ENCODE measurements at regions not wholly inside any gene's neighbourhood (a gene's known extent, or its start where the extent isn't known, plus 50 kb on each side); places are given as distances from the start of the nearest gene placed in this dataset.

GRCh38 chr3:59442046-59442445, 392.2 kb upstream of the CFAP20DC start:
- no peak for DNase-seq

GRCh38 chr3:59440285-59441028, 390.6 kb upstream of the CFAP20DC start:
- no peak for DNase-seq

- no peak for DNase-seq
Observed at GRCh38 chr3:59438492-59438891, 388.7 kb upstream of the CFAP20DC start.

- DNase-seq: no peak
Observed at GRCh38 chr3:59436164-59436958, 386.5 kb upstream of the CFAP20DC start.

GRCh38 chr3:59433546-59433945, 383.7 kb upstream of the CFAP20DC start:
- DNase-seq: no peak

- no peak for DNase-seq
Observed at GRCh38 chr3:59432665-59433064, 382.8 kb upstream of the CFAP20DC start.

- no peak for DNase-seq
Observed at GRCh38 chr3:59430341-59430740, 380.5 kb upstream of the CFAP20DC start.

- DNase-seq: no peak
Observed at GRCh38 chr3:59429198-59429597, 379.4 kb upstream of the CFAP20DC start.

- no peak for DNase-seq
Observed at GRCh38 chr3:59426821-59427565, 377.2 kb upstream of the CFAP20DC start.

GRCh38 chr3:59425942-59426341, 376.1 kb upstream of the CFAP20DC start:
- DNase-seq: no peak

- no peak for DNase-seq
Observed at GRCh38 chr3:59425371-59425770, 375.5 kb upstream of the CFAP20DC start.

- no peak for DNase-seq
Observed at GRCh38 chr3:59424268-59425010, 374.6 kb upstream of the CFAP20DC start.

- DNase-seq: no peak
Observed at GRCh38 chr3:59423707-59424106, 373.9 kb upstream of the CFAP20DC start.

GRCh38 chr3:59422312-59422711, 372.5 kb upstream of the CFAP20DC start:
- DNase-seq: no peak

GRCh38 chr3:59418836-59419235, 369.0 kb upstream of the CFAP20DC start:
- no peak for DNase-seq

- DNase-seq: no peak
Observed at GRCh38 chr3:59412516-59412915, 362.7 kb upstream of the CFAP20DC start.

GRCh38 chr3:59411694-59412093, 361.9 kb upstream of the CFAP20DC start:
- DNase-seq: no peak

GRCh38 chr3:59411186-59411585, 361.4 kb upstream of the CFAP20DC start:
- DNase-seq: no peak

GRCh38 chr3:59408047-59408624, 358.3 kb upstream of the CFAP20DC start:
- DNase-seq: no peak

GRCh38 chr3:59407425-59407824, 357.6 kb upstream of the CFAP20DC start:
- DNase-seq: no peak

- no peak for DNase-seq
Observed at GRCh38 chr3:59406943-59407342, 357.1 kb upstream of the CFAP20DC start.

- DNase-seq: no peak
Observed at GRCh38 chr3:59404851-59405250, 355.0 kb upstream of the CFAP20DC start.

- no peak for DNase-seq
Observed at GRCh38 chr3:59404064-59404463, 354.2 kb upstream of the CFAP20DC start.
